HCT116 (cell line): ENCODE measurements at regions not wholly inside any gene's neighbourhood (a gene's known extent, or its start where the extent isn't known, plus 50 kb on each side); places are given as distances from the start of the nearest gene placed in this dataset.

Experiments used
- ATAC-seq: fragments of 200-7000 bp; cut with Tn5 transposase; 2 replicates; pipeline ENCODE4 v1.9.1; 2020; ENCODE audit warnings: mild to moderate bottlenecking, moderate library complexity
- BruUV-seq: library from RNA; stranded (reverse); fragments of 400-500 nt; replicated peaks from 2 replicates; lab custom pipeline; 2021; lab: Mats Ljungman, UMichigan
- CTCF ChIA-PET: fragments of 300-600 bp; sonication (Branson Sonifier 250); formaldehyde crosslinking; loops from one replicate; lab custom pipeline; 2021; ENCODE audit warnings: antibody characterized with exemption; lab: Charles Lee
- POLR2A ChIA-PET: fragments of 300-600, 350-600 bp; sonication (Branson Sonifier 250); formaldehyde crosslinking; loops from one replicate; lab custom pipeline; 2021; ENCODE audit warnings: antibody characterized with exemption; lab: Charles Lee
- RAD21 ChIA-PET, 2 experiments: fragments of 300-600 bp; sonication (Branson Sonifier 250); formaldehyde crosslinking; loops; one replicate each; lab custom pipeline; 2023; ENCODE audit warnings: low total read pairs in 2 of 2; ENCODE audit not compliant: uncharacterized antibody in 2 of 2, unreplicated experiment in 2 of 2, low non-redundant PET in 1 of 2; lab: Charles Lee
- DNase-seq: peaks from one replicate; pipeline ENCODE4 v3.0.0-alpha.2; 2010; ENCODE audit warnings: low read depth, low spot score
- H2AFZ ChIP-seq: fragments of 200-600 bp; shearing (Covaris generic), sonication (generic); 2 replicates; pipeline ENCODE4 v1.6.1; 2017; ENCODE audit warnings: low read depth, mixed run types, mixed read lengths, antibody characterized with exemption, low read length; ENCODE audit not compliant: poor library complexity, severe bottlenecking
- H3K27ac ChIP-seq: 2 replicates; pipeline ENCODE4 v1.5.1; 2012; ENCODE audit warnings: low read depth, low read length
- H3K27me3 ChIP-seq: fragments of 200-600 bp; sonication (generic); 2 replicates; pipeline ENCODE4 v1.6.1; 2016; ENCODE audit warnings: mixed run types, low read length, mixed read lengths; ENCODE audit not compliant: insufficient read depth
- H3K36me3 ChIP-seq, 2 experiments: fragments of 200-500 bp in 1 of 2; fragments of 200-600 bp in 1 of 2; sonication (Bioruptor generic) in 1 of 2; sonication (generic) in 1 of 2; 2 replicates each; pipeline versions ENCODE4 v1.5.1 to v1.6.1; 2014 to 2016; ENCODE audit warnings: low read length in 2 of 2, inconsistent platforms in 1 of 2, mixed read lengths in 1 of 2, mixed run types in 1 of 2; ENCODE audit not compliant: insufficient read depth in 2 of 2, control insufficient read depth in 1 of 2
- H3K4me1 ChIP-seq, 2 experiments: fragments of 200-600 bp in 1 of 2; sonication (generic) in 1 of 2; 2 replicates each; pipeline versions ENCODE4 v1.5.1 to v1.6.1; 2012 to 2017; ENCODE audit warnings: low read length in 2 of 2, inconsistent platforms in 1 of 2, mild to moderate bottlenecking in 1 of 2, mixed read lengths in 1 of 2, mixed run types in 1 of 2, moderate library complexity in 1 of 2; ENCODE audit not compliant: insufficient read depth in 2 of 2, control insufficient read depth in 1 of 2
- H3K4me2 ChIP-seq: fragments of 200-600 bp; sonication (generic); 2 replicates; pipeline ENCODE4 v1.6.1; 2017; ENCODE audit warnings: mixed run types, low read length, mixed read lengths
- H3K4me3 ChIP-seq, 2 experiments: fragments of 200-600 bp in 1 of 2; sonication (generic) in 1 of 2; replicated peaks in 1 of 2; 2 replicates each; pipeline ENCODE4 v1.5.1; 2011 to 2016; ENCODE audit warnings: low read length in 2 of 2, control low read depth in 1 of 2, low read depth in 1 of 2, mild to moderate bottlenecking in 1 of 2, mixed read lengths in 1 of 2, mixed run types in 1 of 2
- H3K79me2 ChIP-seq: fragments of 200-600 bp; sonication (generic); 2 replicates; pipeline ENCODE4 v1.6.1; 2017; ENCODE audit warnings: mild to moderate bottlenecking, mixed run types, low read length, moderate library complexity, mixed read lengths; ENCODE audit not compliant: insufficient read depth
- H3K9ac ChIP-seq: fragments of 200-600 bp; sonication (generic); 2 replicates; pipeline ENCODE4 v1.6.1; 2016; ENCODE audit warnings: low read length, mixed read lengths
- H3K9me2 ChIP-seq: fragments of 200-600 bp; sonication (generic), shearing (Covaris generic); 2 replicates; pipeline ENCODE4 v1.6.1; 2017; ENCODE audit warnings: mixed run types, mild to moderate bottlenecking, moderate library complexity; ENCODE audit not compliant: insufficient read depth
- H3K9me3 ChIP-seq, 2 experiments: fragments of 200-500 bp in 1 of 2; fragments of 200-600 bp in 1 of 2; sonication (Bioruptor generic) in 1 of 2; sonication (generic) in 1 of 2; 2 replicates each; pipeline ENCODE4 v1.6.1; 2014 to 2017; ENCODE audit warnings: low read length in 2 of 2, mixed read lengths in 2 of 2, inconsistent platforms in 1 of 2, low read depth in 1 of 2, mild to moderate bottlenecking in 1 of 2, mixed run types in 1 of 2, moderate library complexity in 1 of 2; ENCODE audit not compliant: control insufficient read depth in 1 of 2, insufficient read depth in 1 of 2
- H4K20me1 ChIP-seq: fragments of 200-600 bp; sonication (generic), shearing (Covaris generic); 2 replicates; pipeline ENCODE4 v1.6.1; 2017; ENCODE audit warnings: mixed run types, mild to moderate bottlenecking, moderate library complexity; ENCODE audit not compliant: insufficient read depth
- EGR1 ChIP-seq: IDR thresholded peaks from 2 replicates; pipeline ENCODE4 v1.6.1; 2012; ENCODE audit warnings: low read depth
- ELF1 ChIP-seq: IDR thresholded peaks from 2 replicates; pipeline ENCODE4 v1.6.1; 2012; ENCODE audit warnings: low read depth, borderline replicate concordance
- EZH2phosphoT487 ChIP-seq: fragments of 200-600 bp; IDR thresholded peaks from 2 replicates; pipeline ENCODE4 v1.6.1; 2018; ENCODE audit warnings: antibody characterized with exemption, borderline replicate concordance
- FOSL1 ChIP-seq: IDR thresholded peaks from 2 replicates; pipeline ENCODE4 v1.6.1; 2012; ENCODE audit warnings: low read depth
- POLR2A ChIP-seq: IDR thresholded peaks from 2 replicates; pipeline ENCODE4 v1.7.0; 2011; ENCODE audit warnings: borderline replicate concordance; ENCODE audit not compliant: insufficient read depth, insufficient read length; ENCODE audit errors: extremely low read depth
- RAD21 ChIP-seq: IDR thresholded peaks from 2 replicates; pipeline ENCODE4 v1.6.1; 2012; ENCODE audit warnings: low read depth, mild to moderate bottlenecking
- SIN3A ChIP-seq: IDR thresholded peaks from 2 replicates; pipeline ENCODE4 v1.6.1; 2012; ENCODE audit warnings: low read depth
- SRF ChIP-seq: IDR thresholded peaks from 2 replicates; pipeline ENCODE4 v1.6.1; 2012; ENCODE audit warnings: low read depth
- TCF7L2 ChIP-seq: IDR thresholded peaks from 2 replicates; pipeline ENCODE4 v1.7.0; 2011; ENCODE audit warnings: borderline replicate concordance, inconsistent platforms; ENCODE audit not compliant: insufficient read depth, insufficient read length; ENCODE audit errors: extremely low read depth
- YY1 ChIP-seq: IDR thresholded peaks from 2 replicates; pipeline ENCODE4 v1.6.1; 2011; ENCODE audit warnings: low read length, low read depth, moderate library complexity, mild to moderate bottlenecking; ENCODE audit not compliant: insufficient replicate concordance; ENCODE audit errors: extremely low read depth
- ZNF274 ChIP-seq: fragments of 200-500 bp; sonication (Bioruptor generic); IDR thresholded peaks from 2 replicates; pipeline ENCODE4 v1.6.1; 2014; ENCODE audit warnings: mild to moderate bottlenecking, low read depth, low read length, inconsistent platforms
- intact Hi-C: fragments of 100-400 bp; cut with micrococcal nuclease; formaldehyde crosslinking; loops from 2 replicates; pipeline ENCODE4 v1.10.0; 2022
- TF ChIP-seq, protein P1 (sequence below), 3 experiments: fragments of 200-600 bp in 1 of 3; sonication (generic) in 1 of 3; IDR thresholded peaks in 2 of 3; conservative IDR thresholded peaks in 1 of 3; 2 replicates each; pipeline ENCODE4 v1.5.1; 2012 to 2017; ENCODE audit warnings: low read depth in 2 of 3, low read length in 2 of 3, antibody characterized with exemption in 1 of 3, borderline replicate concordance in 1 of 3, control low read depth in 1 of 3, mild to moderate bottlenecking in 1 of 3, mixed read lengths in 1 of 3, mixed run types in 1 of 3, moderate library complexity in 1 of 3; ENCODE audit not compliant: insufficient read depth in 1 of 3
- TF ChIP-seq, protein P2 (sequence below): IDR thresholded peaks from 2 replicates; pipeline ENCODE4 v1.6.1; 2012
- TF ChIP-seq, protein P3 (sequence below): IDR thresholded peaks from 2 replicates; pipeline ENCODE4 v1.6.1; 2012; ENCODE audit warnings: low read depth
- TF ChIP-seq, protein P4 (sequence below): IDR thresholded peaks from 2 replicates; pipeline ENCODE4 v1.6.1; 2011; ENCODE audit warnings: mild to moderate bottlenecking, low read length, moderate library complexity; ENCODE audit not compliant: insufficient replicate concordance; ENCODE audit errors: extremely low read depth
- TF ChIP-seq, protein P5 (sequence below): IDR thresholded peaks from 2 replicates; pipeline ENCODE4 v1.6.1; 2012

DNA sequence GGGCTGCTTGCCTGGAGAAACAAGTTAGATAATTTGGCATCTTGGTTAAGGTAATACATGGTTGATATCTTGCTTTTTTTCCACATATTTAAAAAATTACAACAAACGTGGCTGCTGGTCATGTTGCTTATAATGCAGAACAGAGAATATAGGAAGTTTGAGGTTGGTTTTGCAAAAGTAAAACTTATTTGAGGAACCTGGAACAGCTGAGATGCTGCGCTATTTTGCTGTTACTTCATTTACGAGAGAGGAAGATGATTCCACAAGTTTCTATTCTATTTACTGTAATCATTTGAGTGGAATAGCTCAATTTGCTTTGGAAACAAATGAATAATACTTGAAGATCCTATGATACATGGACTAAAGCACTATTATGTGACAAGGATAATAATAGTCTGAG lies 118.9 kb downstream of the TMA16 start:
- CTCF ChIA-PET, result no interaction called here
- H3K4me1 ChIP-seq, result no peaks in the 10 kb centered on the region
- no peaks in the 10 kb centered on the region for H3K36me3 ChIP-seq
- DNase-seq (no peak), ATAC-seq (no peak)
- no peaks in the 10 kb centered on the region for H3K9me3 ChIP-seq
- H3K79me2 ChIP-seq, result no peaks in the 10 kb centered on the region
- no peak overlapping the region for H2AFZ ChIP-seq
- no peak overlapping the region for H3K9ac ChIP-seq
- H3K4me2 ChIP-seq, result no peak overlapping the region
- POLR2A ChIA-PET, result no interaction called here
- no peaks in the 10 kb centered on the region for H4K20me1 ChIP-seq
- H3K27ac ChIP-seq, result no peak overlapping the region
- no TSS peak for BruUV-seq
- no peak for TF ChIP-seq SIN3A
- TF ChIP-seq, protein P1, sequence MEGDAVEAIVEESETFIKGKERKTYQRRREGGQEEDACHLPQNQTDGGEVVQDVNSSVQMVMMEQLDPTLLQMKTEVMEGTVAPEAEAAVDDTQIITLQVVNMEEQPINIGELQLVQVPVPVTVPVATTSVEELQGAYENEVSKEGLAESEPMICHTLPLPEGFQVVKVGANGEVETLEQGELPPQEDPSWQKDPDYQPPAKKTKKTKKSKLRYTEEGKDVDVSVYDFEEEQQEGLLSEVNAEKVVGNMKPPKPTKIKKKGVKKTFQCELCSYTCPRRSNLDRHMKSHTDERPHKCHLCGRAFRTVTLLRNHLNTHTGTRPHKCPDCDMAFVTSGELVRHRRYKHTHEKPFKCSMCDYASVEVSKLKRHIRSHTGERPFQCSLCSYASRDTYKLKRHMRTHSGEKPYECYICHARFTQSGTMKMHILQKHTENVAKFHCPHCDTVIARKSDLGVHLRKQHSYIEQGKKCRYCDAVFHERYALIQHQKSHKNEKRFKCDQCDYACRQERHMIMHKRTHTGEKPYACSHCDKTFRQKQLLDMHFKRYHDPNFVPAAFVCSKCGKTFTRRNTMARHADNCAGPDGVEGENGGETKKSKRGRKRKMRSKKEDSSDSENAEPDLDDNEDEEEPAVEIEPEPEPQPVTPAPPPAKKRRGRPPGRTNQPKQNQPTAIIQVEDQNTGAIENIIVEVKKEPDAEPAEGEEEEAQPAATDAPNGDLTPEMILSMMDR (IDR thresholded peaks at IDR 0.05 in 2 of 3, conservative IDR thresholded peaks at IDR 0.05 in 1 of 3; ENCODE audit: borderline replicate concordance in 1 of 3, insufficient read depth in 1 of 3, low read depth in 2 of 3, low read length in 2 of 3), result no peak
- TF ChIP-seq EZH2phosphoT487, result no peak
- TF ChIP-seq YY1, result no peak
- no peak for TF ChIP-seq RAD21
- TF ChIP-seq, protein P2, sequence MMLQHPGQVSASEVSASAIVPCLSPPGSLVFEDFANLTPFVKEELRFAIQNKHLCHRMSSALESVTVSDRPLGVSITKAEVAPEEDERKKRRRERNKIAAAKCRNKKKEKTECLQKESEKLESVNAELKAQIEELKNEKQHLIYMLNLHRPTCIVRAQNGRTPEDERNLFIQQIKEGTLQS, result no peak
- TF ChIP-seq SRF, result no peak
- TF ChIP-seq, protein P3, sequence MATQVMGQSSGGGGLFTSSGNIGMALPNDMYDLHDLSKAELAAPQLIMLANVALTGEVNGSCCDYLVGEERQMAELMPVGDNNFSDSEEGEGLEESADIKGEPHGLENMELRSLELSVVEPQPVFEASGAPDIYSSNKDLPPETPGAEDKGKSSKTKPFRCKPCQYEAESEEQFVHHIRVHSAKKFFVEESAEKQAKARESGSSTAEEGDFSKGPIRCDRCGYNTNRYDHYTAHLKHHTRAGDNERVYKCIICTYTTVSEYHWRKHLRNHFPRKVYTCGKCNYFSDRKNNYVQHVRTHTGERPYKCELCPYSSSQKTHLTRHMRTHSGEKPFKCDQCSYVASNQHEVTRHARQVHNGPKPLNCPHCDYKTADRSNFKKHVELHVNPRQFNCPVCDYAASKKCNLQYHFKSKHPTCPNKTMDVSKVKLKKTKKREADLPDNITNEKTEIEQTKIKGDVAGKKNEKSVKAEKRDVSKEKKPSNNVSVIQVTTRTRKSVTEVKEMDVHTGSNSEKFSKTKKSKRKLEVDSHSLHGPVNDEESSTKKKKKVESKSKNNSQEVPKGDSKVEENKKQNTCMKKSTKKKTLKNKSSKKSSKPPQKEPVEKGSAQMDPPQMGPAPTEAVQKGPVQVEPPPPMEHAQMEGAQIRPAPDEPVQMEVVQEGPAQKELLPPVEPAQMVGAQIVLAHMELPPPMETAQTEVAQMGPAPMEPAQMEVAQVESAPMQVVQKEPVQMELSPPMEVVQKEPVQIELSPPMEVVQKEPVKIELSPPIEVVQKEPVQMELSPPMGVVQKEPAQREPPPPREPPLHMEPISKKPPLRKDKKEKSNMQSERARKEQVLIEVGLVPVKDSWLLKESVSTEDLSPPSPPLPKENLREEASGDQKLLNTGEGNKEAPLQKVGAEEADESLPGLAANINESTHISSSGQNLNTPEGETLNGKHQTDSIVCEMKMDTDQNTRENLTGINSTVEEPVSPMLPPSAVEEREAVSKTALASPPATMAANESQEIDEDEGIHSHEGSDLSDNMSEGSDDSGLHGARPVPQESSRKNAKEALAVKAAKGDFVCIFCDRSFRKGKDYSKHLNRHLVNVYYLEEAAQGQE, result no peak
- TF ChIP-seq POLR2A, result no peak
- no peak for TF ChIP-seq EGR1
- TF ChIP-seq FOSL1, result no peak
- no peak for TF ChIP-seq TCF7L2
- no peak for TF ChIP-seq ELF1
- TF ChIP-seq, protein P4, sequence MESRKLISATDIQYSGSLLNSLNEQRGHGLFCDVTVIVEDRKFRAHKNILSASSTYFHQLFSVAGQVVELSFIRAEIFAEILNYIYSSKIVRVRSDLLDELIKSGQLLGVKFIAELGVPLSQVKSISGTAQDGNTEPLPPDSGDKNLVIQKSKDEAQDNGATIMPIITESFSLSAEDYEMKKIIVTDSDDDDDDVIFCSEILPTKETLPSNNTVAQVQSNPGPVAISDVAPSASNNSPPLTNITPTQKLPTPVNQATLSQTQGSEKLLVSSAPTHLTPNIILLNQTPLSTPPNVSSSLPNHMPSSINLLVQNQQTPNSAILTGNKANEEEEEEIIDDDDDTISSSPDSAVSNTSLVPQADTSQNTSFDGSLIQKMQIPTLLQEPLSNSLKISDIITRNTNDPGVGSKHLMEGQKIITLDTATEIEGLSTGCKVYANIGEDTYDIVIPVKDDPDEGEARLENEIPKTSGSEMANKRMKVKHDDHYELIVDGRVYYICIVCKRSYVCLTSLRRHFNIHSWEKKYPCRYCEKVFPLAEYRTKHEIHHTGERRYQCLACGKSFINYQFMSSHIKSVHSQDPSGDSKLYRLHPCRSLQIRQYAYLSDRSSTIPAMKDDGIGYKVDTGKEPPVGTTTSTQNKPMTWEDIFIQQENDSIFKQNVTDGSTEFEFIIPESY, result no peak
- no peak for TF ChIP-seq ZNF274
- TF ChIP-seq, protein P5, sequence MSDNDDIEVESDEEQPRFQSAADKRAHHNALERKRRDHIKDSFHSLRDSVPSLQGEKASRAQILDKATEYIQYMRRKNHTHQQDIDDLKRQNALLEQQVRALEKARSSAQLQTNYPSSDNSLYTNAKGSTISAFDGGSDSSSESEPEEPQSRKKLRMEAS, result no peak
- RAD21 ChIA-PET, result no interaction called here
- no peak overlapping the region for H3K4me3 ChIP-seq
- intact Hi-C loops, result no loop called here
- no peaks in the 10 kb centered on the region for H3K9me2 ChIP-seq
- H3K27me3 ChIP-seq, result no peaks in the 10 kb centered on the region
